Fibroblast of lung (primary cell): ENCODE measurements at regions not wholly inside any gene's neighbourhood (a gene's known extent, or its start where the extent isn't known, plus 50 kb on each side); places are given as distances from the start of the nearest gene placed in this dataset.

Source experiments
- EZH2 ChIP-seq: IDR thresholded peaks from 2 replicates; pipeline ENCODE4 v1.5.1; 2012; ENCODE audit warnings: low read length, control low read depth, mild to moderate bottlenecking; ENCODE audit errors: missing control alignments
- TF ChIP-seq, protein P1 (sequence below), 2 donors: IDR thresholded peaks in 1 of 2; conservative IDR thresholded peaks in 1 of 2; 1 replicate in 1 of 2; 2 replicates in 1 of 2; pipeline ENCODE4 v1.5.1; 2011 to 2012; ENCODE audit warnings: low read length in 2 of 2, control low read depth in 1 of 2, inconsistent platforms in 1 of 2, low read depth in 1 of 2, mild to moderate bottlenecking in 1 of 2

DNA sequence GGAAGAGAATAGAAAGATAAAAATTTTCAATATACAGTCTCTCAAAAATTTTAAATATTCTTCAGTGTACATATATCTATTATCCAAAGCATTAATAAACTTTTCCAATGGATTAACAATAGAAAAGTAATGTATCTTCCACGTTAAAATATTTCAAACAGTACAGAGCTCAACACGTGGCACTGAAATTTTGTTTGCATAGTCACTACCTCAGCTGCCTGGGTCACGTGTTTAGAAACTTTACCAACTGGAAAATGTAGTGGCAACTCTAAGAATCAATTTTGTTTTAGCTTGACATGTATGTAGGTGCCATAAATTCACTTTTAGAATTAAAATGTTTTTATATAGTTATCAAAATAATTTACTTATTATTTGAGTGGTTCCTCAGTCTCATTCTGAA, 85.3 kb downstream of the CNTN3 start:
- TF ChIP-seq, protein P1, sequence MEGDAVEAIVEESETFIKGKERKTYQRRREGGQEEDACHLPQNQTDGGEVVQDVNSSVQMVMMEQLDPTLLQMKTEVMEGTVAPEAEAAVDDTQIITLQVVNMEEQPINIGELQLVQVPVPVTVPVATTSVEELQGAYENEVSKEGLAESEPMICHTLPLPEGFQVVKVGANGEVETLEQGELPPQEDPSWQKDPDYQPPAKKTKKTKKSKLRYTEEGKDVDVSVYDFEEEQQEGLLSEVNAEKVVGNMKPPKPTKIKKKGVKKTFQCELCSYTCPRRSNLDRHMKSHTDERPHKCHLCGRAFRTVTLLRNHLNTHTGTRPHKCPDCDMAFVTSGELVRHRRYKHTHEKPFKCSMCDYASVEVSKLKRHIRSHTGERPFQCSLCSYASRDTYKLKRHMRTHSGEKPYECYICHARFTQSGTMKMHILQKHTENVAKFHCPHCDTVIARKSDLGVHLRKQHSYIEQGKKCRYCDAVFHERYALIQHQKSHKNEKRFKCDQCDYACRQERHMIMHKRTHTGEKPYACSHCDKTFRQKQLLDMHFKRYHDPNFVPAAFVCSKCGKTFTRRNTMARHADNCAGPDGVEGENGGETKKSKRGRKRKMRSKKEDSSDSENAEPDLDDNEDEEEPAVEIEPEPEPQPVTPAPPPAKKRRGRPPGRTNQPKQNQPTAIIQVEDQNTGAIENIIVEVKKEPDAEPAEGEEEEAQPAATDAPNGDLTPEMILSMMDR (conservative IDR thresholded peaks at IDR 0.05 in 1 of 2, IDR thresholded peaks at IDR 0.05 in 1 of 2; ENCODE audit: low read depth in 1 of 2, low read length in 2 of 2), result no peak
- TF ChIP-seq EZH2, result no peak
